Esophagus muscularis mucosa (tissue), 4 donors: ENCODE measurements at regions not wholly inside any gene's neighbourhood (a gene's known extent, or its start where the extent isn't known, plus 50 kb on each side); places are given as distances from the start of the nearest gene placed in this dataset.

Source experiments
- DNase-seq: peaks from one replicate; pipeline ENCODE4 v3.0.0-alpha.2; 2017; ENCODE audit errors: extremely low spot score
- H3K27ac ChIP-seq, 4 donors: fragments of 200-600 bp; sonication (generic); replicated peaks in 1 of 4; 1 replicate in 3 of 4; 2 replicates in 1 of 4; pipeline ENCODE4 v1.5.1; 2016 to 2019; ENCODE audit warnings: mild to moderate bottlenecking in 1 of 4
- H3K27me3 ChIP-seq, 4 donors: fragments of 200-600 bp; sonication (generic); one replicate each; pipeline versions ENCODE4 v1.5.1 to v1.6.0; 2016 to 2019
- H3K36me3 ChIP-seq, 4 donors: fragments of 200-600 bp; sonication (generic); one replicate each; pipeline ENCODE4 v1.5.1; 2016 to 2019
- H3K4me1 ChIP-seq, 4 donors: fragments of 200-600 bp; sonication (generic); one replicate each; pipeline ENCODE4 v1.5.1; 2016 to 2019
- H3K4me3 ChIP-seq, 4 donors: fragments of 200-600 bp; sonication (generic); 1 replicate in 2 of 4; 2 replicates in 2 of 4; pipeline ENCODE4 v1.5.1; 2016 to 2019; ENCODE audit warnings: mild to moderate bottlenecking in 4 of 4, moderate library complexity in 1 of 4
- H3K9me3 ChIP-seq, 4 donors: fragments of 200-600 bp; sonication (generic); 1 replicate in 3 of 4; 2 replicates in 1 of 4; pipeline ENCODE4 v1.5.1; 2016 to 2019
- CTCF ChIP-seq, 3 experiments: fragments of 200-600 bp in 2 of 3; fragments of 450-650 bp in 1 of 3; sonication (generic) in 2 of 3; IDR thresholded peaks; one replicate each; pipeline ENCODE4 v1.5.1; 2017 to 2019; ENCODE audit warnings: antibody characterized with exemption in 3 of 3, mild to moderate bottlenecking in 2 of 3, moderate library complexity in 1 of 3
- EP300 ChIP-seq: sonication (generic); formaldehyde crosslinking; IDR thresholded peaks from one replicate; pipeline ENCODE4 v1.6.1; 2017; ENCODE audit warnings: antibody characterized with exemption
- POLR2A ChIP-seq: fragments of 450-650 bp; IDR thresholded peaks from one replicate; pipeline ENCODE4 v1.6.1; 2017; ENCODE audit warnings: antibody characterized with exemption, moderate library complexity, mild to moderate bottlenecking, low read depth
- POLR2AphosphoS5 ChIP-seq, 2 donors: sonication (generic); formaldehyde crosslinking; IDR thresholded peaks; one replicate each; pipeline ENCODE4 v1.6.1; 2017; ENCODE audit warnings: antibody characterized with exemption in 2 of 2
- WGBS: methylation state at CpG from one replicate; pipeline ENCODE4 v1.1.5; 2018; 5-methylcytosine and 5-hydroxymethylcytosine counted together
- intact Hi-C: fragments of 100-400 bp; cut with DNase I; formaldehyde crosslinking; loops from one replicate; pipeline ENCODE4 v1.15.1; 2023

GRCh38 chr1:189522441-189522840, 955.2 kb downstream of the BRINP3 start:
- 61% methylated on average over 6 of the region's 6 CpGs for WGBS
- H3K27ac ChIP-seq, result no peak overlapping the region
- intact Hi-C loops, result no loop called here
- TF ChIP-seq POLR2A (no peak), EP300 (no peak), POLR2AphosphoS5 (IDR thresholded peaks at IDR 0.05) (no peak), CTCF (IDR thresholded peaks at IDR 0.05) (no peak)
- no peaks in the 10 kb centered on the region for H3K27me3 ChIP-seq
- H3K36me3 ChIP-seq, result no peaks in the 10 kb centered on the region
- H3K9me3 ChIP-seq, result no peaks in the 10 kb centered on the region
- no peaks in the 10 kb centered on the region for H3K4me1 ChIP-seq
- no peak overlapping the region for H3K4me3 ChIP-seq
- DNase-seq, result no peak

- intact Hi-C loops, result no loop called here
- Histone ChIP-seq H3K27ac (no peak overlapping the region), H3K4me1 (peaks cover 0 to 4% (median 0%) of the 10 kb centered on the region in 4 donors), H3K9me3 (no peaks in the 10 kb centered on the region), H3K4me3 (no peak overlapping the region), H3K27me3 (no peaks in the 10 kb centered on the region), H3K36me3 (no peaks in the 10 kb centered on the region)
- DNase-seq, result no peak
- no peak for TF ChIP-seq POLR2A
- no peak for TF ChIP-seq POLR2AphosphoS5 (IDR thresholded peaks at IDR 0.05)
- TF ChIP-seq EP300, result no peak
- TF ChIP-seq CTCF (IDR thresholded peaks at IDR 0.05), result no peak
- WGBS, result 87% methylated on average over 1 of the region's 1 CpG
These were observed 953.2 kb downstream of the BRINP3 start for GRCh38 chr1:189524501-189524900.

GRCh38 chr1:189530162-189530561, 947.5 kb downstream of the BRINP3 start:
- 77% methylated on average over 5 of the region's 5 CpGs for WGBS
- H3K36me3 ChIP-seq, result no peaks in the 10 kb centered on the region
- no peak for TF ChIP-seq CTCF (IDR thresholded peaks at IDR 0.05)
- no peak overlapping the region for H3K27ac ChIP-seq
- H3K4me3 ChIP-seq, result no peak overlapping the region
- H3K4me1 ChIP-seq, result peaks cover 0 to 4% (median 0%) of the 10 kb centered on the region in 4 donors
- H3K27me3 ChIP-seq, result no peaks in the 10 kb centered on the region
- no peaks in the 10 kb centered on the region for H3K9me3 ChIP-seq
- no peak for DNase-seq
- intact Hi-C loops, result no loop called here

DNA sequence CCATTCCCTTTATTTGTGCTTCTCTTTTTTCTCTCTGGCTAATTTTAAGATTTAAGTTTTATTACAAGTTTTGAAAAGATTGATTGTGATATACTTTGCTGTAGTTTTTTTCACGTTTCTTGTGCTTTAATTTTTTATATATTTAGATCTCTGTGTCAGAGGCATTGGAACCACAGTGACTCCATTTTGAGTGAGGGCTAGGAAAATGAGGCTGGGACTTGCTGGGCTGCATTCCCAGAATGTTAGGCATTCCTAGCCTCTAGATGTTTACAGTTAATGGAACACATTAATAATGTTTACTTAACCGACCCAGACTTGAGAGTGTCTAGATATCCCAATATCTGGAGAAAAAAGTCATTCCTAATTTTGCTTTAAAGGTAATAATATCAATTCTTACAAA, 939.4 kb downstream of the BRINP3 start:
- no peak for DNase-seq
- Histone ChIP-seq H3K27ac (no peak overlapping the region), H3K36me3 (no peaks in the 10 kb centered on the region), H3K9me3 (no peaks in the 10 kb centered on the region), H3K27me3 (no peaks in the 10 kb centered on the region), H3K4me3 (no peak overlapping the region), H3K4me1 (no peaks in the 10 kb centered on the region)
- WGBS, result 65% methylated on average over 2 of the region's 2 CpGs
- no peak for TF ChIP-seq EP300
- no peak for TF ChIP-seq POLR2A
- no peak for TF ChIP-seq POLR2AphosphoS5 (IDR thresholded peaks at IDR 0.05)
- TF ChIP-seq CTCF (IDR thresholded peaks at IDR 0.05), result no peak
- intact Hi-C loops, result no loop called here

- TF ChIP-seq EP300 (no peak), CTCF (IDR thresholded peaks at IDR 0.05) (no peak), POLR2A (no peak), POLR2AphosphoS5 (IDR thresholded peaks at IDR 0.05) (no peak)
- Histone ChIP-seq H3K27ac (no peak overlapping the region), H3K36me3 (no peaks in the 10 kb centered on the region), H3K4me1 (no peaks in the 10 kb centered on the region), H3K27me3 (no peaks in the 10 kb centered on the region), H3K9me3 (no peaks in the 10 kb centered on the region), H3K4me3 (no peak overlapping the region)
- intact Hi-C loops, result no loop called here
- DNase-seq, result no peak
These were observed 927.2 kb downstream of the BRINP3 start for GRCh38 chr1:189550498-189550897.
